Astrocyte of the cerebellum (primary cell): ENCODE measurements at regions not wholly inside any gene's neighbourhood (a gene's known extent, or its start where the extent isn't known, plus 50 kb on each side); places are given as distances from the start of the nearest gene placed in this dataset.
A peak's percentile ranks its signal among the peaks of the same experiment; 100 is the strongest.

Experiments
- DNase-seq: peaks from one replicate; pipeline ENCODE4 v3.0.0-alpha.2; 2011; ENCODE audit warnings: low read depth
- H3K4me3 ChIP-seq: 2 replicates; pipeline ENCODE4 v1.5.1; 2011; ENCODE audit warnings: mild to moderate bottlenecking, low read depth, low read length, moderate library complexity
- CTCF ChIP-seq: IDR thresholded peaks from 2 replicates; pipeline ENCODE4 v1.5.1; 2012; ENCODE audit warnings: low read length, low read depth, moderate library complexity, mild to moderate bottlenecking; ENCODE audit errors: missing control alignments
- in situ Hi-C: cut with HindIII; loops from 2 replicates; pipeline ENCODE4 v1.10.0; 2017; ENCODE audit warnings: low sequenced_read_pairs

GRCh38 chr11:19426756-19427403, 186.1 kb upstream of the E2F8 start:
- TF ChIP-seq CTCF, result no peak
- in situ Hi-C loops, result no loop called here
- DNase-seq, result no peak
- H3K4me3 ChIP-seq, result no peak overlapping the region

- no peak for DNase-seq
- no peak overlapping the region for H3K4me3 ChIP-seq
- in situ Hi-C loops, result no loop called here
- no peak for TF ChIP-seq CTCF
Observed at GRCh38 chr11:19426011-19426755, 185.4 kb upstream of the E2F8 start.

- in situ Hi-C loops, result no loop called here
- peak; percentile 62 for DNase-seq
- no peak overlapping the region for H3K4me3 ChIP-seq
- TF ChIP-seq CTCF, result no peak
Observed at GRCh38 chr11:19422276-19422675, 181.5 kb upstream of the E2F8 start.

GRCh38 chr11:19420868-19421533, 180.3 kb upstream of the E2F8 start:
- DNase-seq, result no peak
- in situ Hi-C loops, result no loop called here
- no peak overlapping the region for H3K4me3 ChIP-seq
- no peak for TF ChIP-seq CTCF

- no peak overlapping the region for H3K4me3 ChIP-seq
- DNase-seq, result no peak
- no peak for TF ChIP-seq CTCF
- in situ Hi-C loops, result no loop called here
Observed at GRCh38 chr11:19419808-19420207, 179.1 kb upstream of the E2F8 start.

- no peak for DNase-seq
- H3K4me3 ChIP-seq, result no peak overlapping the region
- TF ChIP-seq CTCF, result no peak
- in situ Hi-C loops, result no loop called here
Observed at GRCh38 chr11:19419021-19419750, 178.4 kb upstream of the E2F8 start.
